ENCODE measurements at regions not wholly inside any gene's neighbourhood (a gene's known extent, or its start where the extent isn't known, plus 50 kb on each side); places are given as distances from the start of the nearest gene placed in this dataset.

DNA sequence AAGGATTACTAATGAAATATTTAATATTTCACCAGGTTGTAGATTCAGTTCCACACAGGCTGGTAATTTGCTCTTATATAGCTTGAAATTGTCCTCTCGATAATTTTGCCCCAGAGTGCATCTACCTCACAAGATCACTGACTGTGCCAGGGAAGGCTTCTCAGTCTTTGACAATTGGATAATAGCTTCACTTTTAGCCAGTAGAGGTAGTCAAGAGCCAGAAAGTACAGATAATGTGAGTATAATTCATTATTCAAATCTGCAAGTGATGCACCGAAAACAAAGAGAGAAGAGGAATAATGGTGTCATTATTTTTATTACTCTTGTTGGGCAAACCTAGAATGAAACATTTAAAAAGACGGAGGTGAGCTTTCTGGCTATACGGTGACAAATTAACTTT is 292.8 kb downstream of the EN1 start:
- no peak overlapping the region for H3K4me3 ChIP-seq (ENCODE audit: low read depth, low read length)
- TF ChIP-seq, protein P1, sequence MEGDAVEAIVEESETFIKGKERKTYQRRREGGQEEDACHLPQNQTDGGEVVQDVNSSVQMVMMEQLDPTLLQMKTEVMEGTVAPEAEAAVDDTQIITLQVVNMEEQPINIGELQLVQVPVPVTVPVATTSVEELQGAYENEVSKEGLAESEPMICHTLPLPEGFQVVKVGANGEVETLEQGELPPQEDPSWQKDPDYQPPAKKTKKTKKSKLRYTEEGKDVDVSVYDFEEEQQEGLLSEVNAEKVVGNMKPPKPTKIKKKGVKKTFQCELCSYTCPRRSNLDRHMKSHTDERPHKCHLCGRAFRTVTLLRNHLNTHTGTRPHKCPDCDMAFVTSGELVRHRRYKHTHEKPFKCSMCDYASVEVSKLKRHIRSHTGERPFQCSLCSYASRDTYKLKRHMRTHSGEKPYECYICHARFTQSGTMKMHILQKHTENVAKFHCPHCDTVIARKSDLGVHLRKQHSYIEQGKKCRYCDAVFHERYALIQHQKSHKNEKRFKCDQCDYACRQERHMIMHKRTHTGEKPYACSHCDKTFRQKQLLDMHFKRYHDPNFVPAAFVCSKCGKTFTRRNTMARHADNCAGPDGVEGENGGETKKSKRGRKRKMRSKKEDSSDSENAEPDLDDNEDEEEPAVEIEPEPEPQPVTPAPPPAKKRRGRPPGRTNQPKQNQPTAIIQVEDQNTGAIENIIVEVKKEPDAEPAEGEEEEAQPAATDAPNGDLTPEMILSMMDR (IDR thresholded peaks at IDR 0.05; ENCODE audit: low read depth, low read length): no peak

DNA sequence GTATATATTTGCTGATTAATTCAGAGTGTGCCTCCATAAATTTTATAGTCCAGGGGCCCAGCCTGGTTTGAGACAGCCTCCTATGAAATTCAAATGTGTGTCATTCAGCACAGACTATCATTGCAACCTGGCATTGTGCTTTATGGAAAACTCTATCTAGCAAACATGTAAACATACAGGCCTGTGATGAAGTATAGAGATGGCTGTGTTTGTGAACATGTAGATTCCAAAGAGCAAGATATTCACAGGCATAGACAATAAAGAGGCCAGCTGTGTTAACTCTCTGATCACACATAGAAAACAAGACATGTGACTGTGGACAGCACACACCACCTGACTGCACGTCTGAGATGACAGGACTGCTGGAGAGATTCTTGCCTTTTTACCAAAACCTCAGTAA is 297.9 kb downstream of the EN1 start:
- no peak overlapping the region for H3K4me3 ChIP-seq (ENCODE audit: low read depth, low read length)
- TF ChIP-seq, protein P1 (IDR thresholded peaks at IDR 0.05; ENCODE audit: low read depth, low read length): no peak

DNA sequence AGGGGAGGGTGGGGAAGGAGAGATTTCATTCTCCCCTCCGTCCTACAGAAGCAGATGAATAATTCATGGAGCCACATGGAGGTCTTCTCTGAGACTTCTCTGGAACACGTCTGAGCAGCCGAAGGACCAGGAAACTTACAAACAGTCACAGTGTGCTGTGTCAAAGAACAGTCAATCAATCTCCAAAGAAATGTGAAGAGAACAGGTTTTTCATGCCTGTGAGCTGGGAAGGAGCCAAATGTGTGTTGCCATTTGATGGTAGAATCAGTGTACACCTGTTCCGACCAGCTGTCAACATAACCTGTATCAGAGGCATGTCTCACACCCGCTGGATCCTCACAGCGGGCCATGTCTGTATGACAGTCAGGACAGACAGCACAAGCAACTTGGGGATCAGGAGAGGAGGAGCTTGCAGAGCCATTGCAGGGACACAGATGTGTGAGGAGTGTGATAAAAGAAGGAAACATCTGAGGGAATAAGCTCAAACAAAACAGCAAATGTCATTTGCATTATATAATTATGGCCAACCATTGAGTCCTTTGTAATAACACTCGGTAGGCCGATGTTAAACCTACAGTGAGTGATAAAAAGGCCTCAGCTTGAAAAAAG is 298.5 kb downstream of the EN1 start:
- no peak overlapping the region for H3K4me3 ChIP-seq (ENCODE audit: low read depth, low read length)
- TF ChIP-seq, protein P1 (IDR thresholded peaks at IDR 0.05; ENCODE audit: low read depth, low read length): no peak

DNA sequence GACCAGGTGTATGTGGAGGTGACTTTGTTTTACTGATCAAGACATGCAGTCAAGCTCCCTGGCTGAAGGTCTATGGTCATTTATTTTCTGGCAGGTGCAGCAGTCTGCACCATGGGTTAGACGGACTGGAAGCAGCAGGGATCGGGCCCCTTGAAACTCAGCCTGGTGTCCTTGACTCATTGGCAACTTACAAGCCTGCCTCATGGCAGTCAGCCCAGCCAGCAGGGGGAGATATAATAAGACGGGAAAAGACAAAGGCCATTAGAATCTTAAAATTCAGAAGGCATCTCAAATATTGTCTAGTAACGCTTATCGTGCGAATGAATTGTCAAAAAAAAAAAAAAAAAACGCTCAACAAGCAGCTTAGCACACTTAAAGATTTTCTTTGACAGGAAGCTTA is 308.2 kb downstream of the EN1 start:
- TF ChIP-seq, protein P1 (IDR thresholded peaks at IDR 0.05; ENCODE audit: low read depth, low read length): no peak
- H3K4me3 ChIP-seq (ENCODE audit: low read depth, low read length): no peak overlapping the region

DNA sequence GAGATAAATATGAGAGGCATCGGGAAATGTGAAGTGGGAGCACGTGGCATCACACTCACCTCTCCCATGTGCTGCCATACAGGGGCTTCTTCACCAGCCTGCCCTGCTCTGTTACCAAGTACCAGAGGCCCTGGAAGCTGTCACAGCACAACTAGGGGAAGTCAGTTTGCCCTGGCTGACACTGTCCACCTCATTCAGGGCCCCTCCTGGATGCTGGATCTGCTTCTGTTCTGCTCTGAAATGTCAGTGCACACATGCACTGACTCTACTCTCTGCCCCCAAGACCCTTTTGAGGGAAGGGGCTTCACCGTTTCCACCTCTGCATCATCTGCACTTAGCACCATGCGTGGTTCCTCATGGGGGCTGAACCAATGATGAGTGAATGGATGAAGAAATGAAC is 311.1 kb downstream of the EN1 start:
- TF ChIP-seq, protein P1 (IDR thresholded peaks at IDR 0.05; ENCODE audit: low read depth, low read length): no peak
- no peak overlapping the region for H3K4me3 ChIP-seq (ENCODE audit: low read depth, low read length)

DNA sequence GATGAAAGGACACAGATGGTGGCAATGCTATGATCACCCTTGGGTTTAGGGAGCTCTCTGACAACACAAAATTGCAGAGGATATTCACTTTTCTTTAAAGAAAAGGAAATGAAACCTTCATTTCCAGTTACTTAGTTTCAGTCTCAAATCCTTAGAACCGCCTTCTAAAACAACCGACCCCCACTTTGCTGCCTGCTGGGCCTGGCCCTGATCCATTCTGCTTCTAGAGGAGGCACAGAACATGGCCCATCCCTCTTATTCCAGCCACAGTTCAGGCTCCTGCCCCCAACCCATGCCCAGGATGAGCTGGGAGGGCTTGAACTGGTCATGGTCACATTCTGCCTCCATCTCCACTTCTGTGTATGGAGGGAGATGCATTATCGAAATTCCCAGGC is 311.6 kb downstream of the EN1 start:
- no peak overlapping the region for H3K4me3 ChIP-seq (ENCODE audit: low read depth, low read length)
- TF ChIP-seq, protein P1 (IDR thresholded peaks at IDR 0.05; ENCODE audit: low read depth, low read length): no peak

DNA sequence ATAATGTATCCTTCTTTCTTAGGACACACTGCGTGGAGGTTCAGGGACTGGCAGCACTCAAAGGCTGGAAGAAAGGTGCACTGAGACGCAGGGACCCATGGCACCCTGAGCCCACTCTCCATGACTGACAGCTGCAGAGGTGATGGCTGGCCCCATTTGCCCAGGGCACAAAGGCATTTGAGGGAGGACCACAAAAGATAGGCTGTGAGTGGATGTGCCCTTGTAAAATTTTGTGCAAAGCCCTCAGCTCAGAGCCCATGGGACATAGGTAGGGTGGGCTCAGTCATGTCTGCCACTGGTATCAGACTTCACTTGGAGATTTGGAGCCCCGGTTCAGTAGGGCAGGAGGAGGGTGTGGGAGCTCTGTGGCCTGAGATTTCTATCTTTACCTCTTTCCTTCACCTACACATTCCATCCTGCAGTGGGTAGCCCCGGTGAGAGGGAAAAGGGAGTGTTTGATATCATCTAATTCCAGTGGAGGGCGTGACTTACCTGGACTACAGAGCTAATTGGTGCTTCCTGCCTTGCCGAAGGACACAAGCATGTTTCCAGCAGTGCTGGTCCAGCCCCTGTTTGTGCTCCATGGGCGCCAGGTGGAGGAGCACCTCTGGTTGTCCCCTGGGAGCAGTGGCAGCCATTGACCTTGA is 312.2 kb downstream of the EN1 start:
- TF ChIP-seq, protein P1 (IDR thresholded peaks at IDR 0.05; ENCODE audit: low read depth, low read length): no peak
- H3K4me3 ChIP-seq (ENCODE audit: low read depth, low read length): no peak overlapping the region
